ENCODE measurements at regions not wholly inside any gene's neighbourhood (a gene's known extent, or its start where the extent isn't known, plus 50 kb on each side); places are given as distances from the start of the nearest gene placed in this dataset.

GRCh38 chr16:31767267-31767666 is 106.3 kb upstream of the ZNF267 start:
- no peak for TF ChIP-seq POLR2A (IDR thresholded peaks at IDR 0.05)
- no peak for TF ChIP-seq CTCF (IDR thresholded peaks at IDR 0.05)
